ENCODE measurements at regions not wholly inside any gene's neighbourhood (a gene's known extent, or its start where the extent isn't known, plus 50 kb on each side); places are given as distances from the start of the nearest gene placed in this dataset.

GRCh38 chrX:13260598-13260997 is 59.3 kb downstream of the ATXN3L start:
- H3K27ac ChIP-seq, result no peak overlapping the region
- no peaks in the 10 kb centered on the region for H3K9me3 ChIP-seq
- H3K36me3 ChIP-seq, result no peaks in the 10 kb centered on the region
- DNase-seq (ENCODE audit: low spot score), result no peak
- H3K27me3 ChIP-seq, result no peaks in the 10 kb centered on the region
- H3K4me3 ChIP-seq, result no peak overlapping the region
- H3K4me1 ChIP-seq, result no peaks in the 10 kb centered on the region
- TF ChIP-seq CTCF (IDR thresholded peaks at IDR 0.05), result no peak

- DNase-seq (ENCODE audit: low spot score), result no peak
- Histone ChIP-seq H3K27me3 (no peaks in the 10 kb centered on the region), H3K4me1 (no peaks in the 10 kb centered on the region), H3K27ac (no peak overlapping the region), H3K36me3 (no peaks in the 10 kb centered on the region), H3K4me3 (no peak overlapping the region), H3K9me3 (no peaks in the 10 kb centered on the region)
- TF ChIP-seq CTCF (IDR thresholded peaks at IDR 0.05), result no peak
These were observed 61.1 kb downstream of the ATXN3L start for GRCh38 chrX:13258725-13259124.

- H3K27ac ChIP-seq, result no peak overlapping the region
- TF ChIP-seq CTCF (IDR thresholded peaks at IDR 0.05), result no peak
- DNase-seq (ENCODE audit: low spot score), result no peak
These were observed 61.8 kb downstream of the ATXN3L start for GRCh38 chrX:13258052-13258444.

GRCh38 chrX:13257223-13258051 is 62.4 kb downstream of the ATXN3L start:
- DNase-seq (ENCODE audit: low spot score), result no peak
- no peaks in the 10 kb centered on the region for H3K36me3 ChIP-seq
- no peaks in the 10 kb centered on the region for H3K27me3 ChIP-seq
- H3K4me1 ChIP-seq, result no peaks in the 10 kb centered on the region
- H3K4me3 ChIP-seq, result no peak overlapping the region
- H3K27ac ChIP-seq, result no peak overlapping the region
- H3K9me3 ChIP-seq, result no peaks in the 10 kb centered on the region
- no peak for TF ChIP-seq CTCF (IDR thresholded peaks at IDR 0.05)

More at GRCh38 chrX:13258052-13258444, 61.8 kb downstream of the ATXN3L start:
- Histone ChIP-seq H3K4me3 (no peak overlapping the region), H3K9me3 (no peaks in the 10 kb centered on the region), H3K4me1 (no peaks in the 10 kb centered on the region), H3K27me3 (no peaks in the 10 kb centered on the region), H3K36me3 (no peaks in the 10 kb centered on the region)

GRCh38 chrX:13256603-13257002 is 63.2 kb downstream of the ATXN3L start:
- Histone ChIP-seq H3K4me3 (no peak overlapping the region), H3K36me3 (no peaks in the 10 kb centered on the region), H3K9me3 (no peaks in the 10 kb centered on the region), H3K27ac (no peak overlapping the region), H3K4me1 (no peaks in the 10 kb centered on the region), H3K27me3 (no peaks in the 10 kb centered on the region)
- TF ChIP-seq CTCF (IDR thresholded peaks at IDR 0.05), result no peak
- DNase-seq (ENCODE audit: low spot score), result no peak

GRCh38 chrX:13254870-13255269 is 65.0 kb downstream of the ATXN3L start:
- TF ChIP-seq CTCF (IDR thresholded peaks at IDR 0.05), result no peak
- H3K27me3 ChIP-seq, result no peaks in the 10 kb centered on the region
- H3K36me3 ChIP-seq, result no peaks in the 10 kb centered on the region
- H3K9me3 ChIP-seq, result no peaks in the 10 kb centered on the region
- no peak overlapping the region for H3K27ac ChIP-seq
- no peak for DNase-seq (ENCODE audit: low spot score)
- H3K4me3 ChIP-seq, result no peak overlapping the region
- H3K4me1 ChIP-seq, result peaks cover 0 to 3% of the 10 kb centered on the region in 2 donors
